Gastrocnemius medialis (tissue), 4 donors: ENCODE measurements at regions not wholly inside any gene's neighbourhood (a gene's known extent, or its start where the extent isn't known, plus 50 kb on each side); places are given as distances from the start of the nearest gene placed in this dataset.

Experiments used
- CTCF ChIP-seq, 5 experiments: fragments of 450-650 bp in 3 of 5; fragments of 200-600 bp in 2 of 5; sonication (generic) in 2 of 5; IDR thresholded peaks in 4 of 5; conservative IDR thresholded peaks in 1 of 5; 1 replicate in 4 of 5; 2 replicates in 1 of 5; pipeline ENCODE4 v1.5.1; 2016 to 2019; ENCODE audit warnings: antibody characterized with exemption in 5 of 5, mild to moderate bottlenecking in 3 of 5, moderate library complexity in 3 of 5
- POLR2A ChIP-seq, 2 donors: fragments of 450-650 bp; IDR thresholded peaks; one replicate each; pipeline ENCODE4 v1.6.1; 2017; ENCODE audit warnings: antibody characterized with exemption in 2 of 2, mild to moderate bottlenecking in 2 of 2, moderate library complexity in 2 of 2

DNA sequence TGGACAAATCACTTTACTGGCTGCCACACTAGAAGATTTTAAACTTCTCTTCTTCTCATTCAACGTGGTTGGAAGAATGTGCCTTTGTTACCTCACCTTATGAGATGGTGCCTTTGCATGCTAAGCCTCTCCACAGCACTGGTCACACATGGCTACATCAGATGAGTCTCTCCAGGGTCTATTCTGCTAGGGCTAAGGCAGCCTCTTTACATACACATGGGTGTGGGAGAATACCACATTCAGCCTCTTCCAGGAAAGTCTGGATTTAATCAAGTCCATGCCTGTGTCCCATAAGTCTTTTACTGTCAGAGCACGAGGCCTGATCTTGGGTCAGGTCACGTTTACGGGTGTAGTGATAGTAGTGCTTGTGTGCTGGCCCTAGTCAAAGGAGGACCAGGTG, 701.5 kb downstream of the SORCS3 start:
- no peak for TF ChIP-seq CTCF (IDR thresholded peaks at IDR 0.05 in 4 of 5, conservative IDR thresholded peaks at IDR 0.05 in 1 of 5)
- no peak for TF ChIP-seq POLR2A (IDR thresholded peaks at IDR 0.05)
